ENCODE measurements at regions not wholly inside any gene's neighbourhood (a gene's known extent, or its start where the extent isn't known, plus 50 kb on each side); places are given as distances from the start of the nearest gene placed in this dataset.

DNA sequence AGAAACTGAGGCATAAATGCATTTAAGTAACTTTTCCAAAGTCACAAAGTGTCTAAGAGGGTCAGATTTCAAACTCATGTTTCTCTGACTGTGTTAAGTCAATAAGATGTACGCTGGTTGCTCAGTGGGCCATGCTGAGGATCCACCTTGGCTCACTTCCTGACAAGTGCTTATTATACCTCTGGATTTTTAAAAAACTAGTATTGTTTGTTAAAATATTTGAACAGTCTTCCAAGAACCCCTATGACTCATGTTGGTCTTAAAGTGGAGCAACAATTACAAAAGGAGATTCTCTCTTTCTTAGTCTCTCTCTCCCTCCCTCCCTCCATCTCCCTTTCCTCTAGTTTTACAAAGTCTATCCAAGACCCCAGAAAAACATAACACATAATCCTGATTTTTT lies 1050.2 kb downstream of the AGBL1 start:
- intact Hi-C loops (cut with DNase I), result no loop called here
- DNase-seq, result no peak

DNA sequence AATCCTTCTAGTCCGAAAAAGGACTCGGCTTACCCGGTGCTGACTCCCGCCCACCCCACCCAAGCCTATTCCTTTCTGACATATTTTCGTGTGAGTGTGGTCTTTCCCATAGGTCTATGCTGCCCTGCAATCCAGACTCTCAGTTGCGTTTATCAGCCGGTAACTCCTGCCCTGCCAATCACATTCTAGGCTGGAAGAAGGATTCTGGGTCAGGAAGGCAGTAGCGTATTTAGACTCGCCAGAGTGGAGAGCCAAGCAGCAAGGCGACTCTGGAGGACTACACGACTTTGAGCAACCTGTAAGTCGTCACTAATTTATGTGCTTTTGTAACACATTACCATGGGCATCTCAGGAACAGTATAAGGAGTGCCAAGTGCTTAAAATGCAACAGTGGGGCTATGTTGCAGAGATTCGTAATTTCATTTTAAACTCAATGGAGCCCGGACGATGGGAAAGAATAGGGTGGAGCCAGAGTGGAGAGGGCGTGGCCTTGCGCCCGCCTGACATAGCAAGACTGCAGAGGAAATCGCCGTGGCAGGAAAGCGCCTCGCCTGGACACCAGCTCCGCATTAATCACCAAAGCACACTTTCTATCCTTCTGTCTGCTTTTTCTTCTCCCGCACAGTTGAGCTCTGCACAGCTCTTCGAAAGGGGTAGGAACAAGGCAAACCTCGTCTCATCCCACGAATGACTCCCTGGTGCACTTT lies 1044.2 kb downstream of the AGBL1 start:
- peak in 2 of 10 donors; percentile 67 to 71 for DNase-seq
- intact Hi-C loops (cut with DNase I), result no loop called here

DNA sequence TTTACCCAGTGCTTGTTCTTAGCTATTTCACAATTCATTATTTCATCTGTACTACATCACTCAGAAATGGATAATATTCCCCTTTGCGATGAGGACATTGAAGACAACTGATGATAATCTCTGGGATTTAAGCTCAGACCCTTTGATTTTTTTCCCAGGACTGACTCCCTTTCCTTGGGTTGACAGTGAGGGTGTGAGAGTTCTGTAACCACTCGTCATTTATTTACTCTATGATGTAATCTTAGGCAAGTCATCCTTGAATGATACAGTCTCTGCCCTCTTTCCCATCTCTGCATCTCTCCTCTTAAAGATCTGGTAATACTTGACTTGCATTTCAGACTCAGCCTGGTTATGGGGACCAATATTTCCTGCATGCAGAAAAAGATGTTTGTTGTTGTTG lies 1041.7 kb downstream of the AGBL1 start:
- intact Hi-C loops (cut with DNase I), result no loop called here
- DNase-seq, result no peak

DNA sequence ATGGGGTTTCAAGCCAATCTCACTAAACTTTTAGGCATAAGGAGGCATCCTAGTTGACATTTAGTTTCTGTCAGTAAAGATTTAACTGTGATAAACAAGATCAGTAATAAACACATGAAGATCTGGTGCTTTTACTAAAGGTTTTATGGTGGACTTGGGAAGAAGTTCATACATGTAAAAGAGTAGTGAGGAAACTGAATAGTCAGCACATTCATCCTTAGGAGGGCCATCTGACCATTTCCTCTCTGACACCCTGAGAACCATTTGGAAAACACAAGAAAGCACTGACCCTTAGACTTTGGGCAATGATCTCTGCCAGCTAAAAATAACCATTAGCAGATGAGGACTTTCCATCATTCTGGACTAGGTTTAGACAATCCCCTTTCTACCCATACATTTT lies 1040.9 kb downstream of the AGBL1 start:
- intact Hi-C loops (cut with DNase I), result no loop called here

DNA sequence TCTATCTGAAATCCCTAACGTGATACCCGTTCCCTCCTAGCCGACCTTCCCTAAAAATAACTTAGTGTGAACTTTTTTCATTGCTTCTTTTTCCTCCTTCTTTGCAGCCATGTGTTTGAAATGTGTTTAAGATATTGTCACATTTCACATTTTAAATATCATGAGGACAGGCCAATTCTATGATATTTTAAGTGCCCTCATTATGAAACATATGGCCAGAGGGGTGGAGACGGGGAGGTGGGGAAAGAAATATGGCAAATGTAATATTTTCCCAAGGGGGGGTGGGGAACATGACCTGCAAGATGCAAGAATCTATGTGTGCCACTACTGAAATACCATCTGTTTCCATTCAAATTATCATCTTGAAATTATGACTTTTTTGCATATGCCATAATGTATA lies 1039.2 kb downstream of the AGBL1 start:
- DNase-seq, result no peak
- intact Hi-C loops (cut with DNase I), result no loop called here

More for the DNA sequence above, 1040.9 kb downstream of the AGBL1 start:
- no peak for DNase-seq

DNA sequence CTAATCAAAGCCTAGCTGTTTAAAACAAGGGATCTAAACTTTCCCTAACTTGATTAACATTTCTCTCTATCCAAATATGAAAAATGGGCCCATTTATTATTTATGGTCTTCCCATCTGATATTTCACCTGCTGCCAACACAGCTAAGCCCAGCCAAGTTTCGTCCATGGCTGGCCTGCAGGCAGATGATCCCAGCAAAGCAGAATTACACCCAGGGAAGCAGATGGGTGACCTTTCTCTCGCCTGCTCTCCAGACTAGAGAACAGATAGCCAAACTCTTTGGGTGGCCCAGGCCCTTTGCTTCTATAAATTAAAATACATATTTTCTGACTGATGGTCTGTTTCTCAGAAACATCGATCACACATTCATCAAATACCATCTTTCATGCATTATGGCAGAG lies 1038.8 kb downstream of the AGBL1 start:
- intact Hi-C loops (cut with DNase I), result no loop called here

DNA sequence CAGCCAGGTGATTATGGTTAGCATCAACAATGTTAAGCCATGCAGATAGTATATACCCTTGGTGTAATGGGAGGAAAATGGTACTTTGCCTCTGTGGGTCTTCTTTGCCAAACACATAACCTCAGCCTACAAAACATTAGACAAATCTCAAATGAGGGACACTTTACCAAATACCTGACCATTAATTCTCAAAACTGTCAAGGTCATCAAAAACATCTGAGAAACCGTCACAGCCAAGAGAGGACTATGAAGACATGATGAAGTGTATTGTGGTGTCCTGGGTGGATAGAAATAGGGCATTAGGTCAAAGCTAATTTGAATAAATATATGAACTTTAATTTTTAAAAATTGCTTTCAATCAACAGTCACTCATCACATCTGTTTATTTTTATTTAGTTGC lies 1036.1 kb downstream of the AGBL1 start:
- no peak for DNase-seq
- intact Hi-C loops (cut with DNase I), result no loop called here

More for the DNA sequence above, 1038.8 kb downstream of the AGBL1 start:
- peak in 1 of 10 donors; percentile 72 for DNase-seq

DNA sequence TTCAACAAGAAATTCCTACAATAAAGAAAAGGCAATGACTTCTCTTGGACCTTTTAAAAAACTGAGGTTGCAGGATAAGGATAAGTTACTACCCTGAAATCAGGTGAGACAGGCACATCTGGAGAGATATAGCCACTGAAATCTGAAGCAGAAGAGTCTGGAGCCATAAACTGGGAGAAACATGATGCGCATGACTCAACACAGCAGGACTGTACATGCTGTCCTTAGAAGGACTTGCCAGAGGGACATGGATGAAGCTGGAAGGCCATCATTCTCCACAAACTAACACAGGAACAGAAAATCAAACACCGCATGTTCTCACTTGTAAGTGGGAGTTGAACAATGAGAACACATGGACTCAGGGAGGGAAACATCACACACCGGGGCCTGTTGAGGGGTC lies 1020.2 kb downstream of the AGBL1 start:
- no peak for DNase-seq
- intact Hi-C loops (cut with DNase I), result no loop called here

DNA sequence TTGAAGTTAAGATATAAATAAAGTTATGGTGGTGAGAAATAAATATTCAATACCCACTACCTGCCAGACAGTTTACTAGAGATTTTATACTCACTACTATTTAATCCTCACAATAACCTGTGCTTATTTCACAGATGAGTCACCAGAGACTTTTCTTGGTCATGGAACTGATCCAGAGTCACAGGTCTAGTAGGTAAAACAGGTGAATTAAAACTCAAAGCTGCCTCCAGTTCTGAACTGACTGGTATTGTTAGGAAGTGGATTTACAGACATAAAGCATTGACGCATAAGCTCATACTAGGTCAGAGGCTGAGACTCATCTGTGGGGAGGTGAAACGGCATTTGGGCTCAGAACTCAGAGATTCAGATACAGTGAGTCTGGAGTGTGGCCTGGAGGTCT lies 1009.9 kb downstream of the AGBL1 start:
- no peak for DNase-seq
- intact Hi-C loops (cut with DNase I), result no loop called here

DNA sequence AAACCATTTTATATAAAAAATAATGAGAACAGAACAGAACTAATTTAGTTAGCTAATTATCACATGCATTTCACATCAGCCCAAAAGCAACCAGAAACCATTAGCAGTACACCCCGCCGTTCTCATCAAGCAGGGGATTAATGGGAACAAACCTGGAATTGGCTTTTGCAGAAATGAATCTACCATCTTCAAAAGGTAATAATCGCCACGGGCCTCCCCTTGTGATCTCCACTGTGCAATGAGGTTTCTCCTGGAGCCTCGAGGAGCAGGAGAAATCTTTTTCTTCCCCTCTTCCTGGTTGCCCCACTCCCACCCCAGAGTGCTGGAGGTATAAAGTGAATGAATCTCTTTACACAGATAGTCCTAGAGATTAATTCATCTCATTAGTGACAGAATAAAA lies 1003.5 kb downstream of the AGBL1 start:
- DNase-seq, result no peak
- intact Hi-C loops (cut with DNase I), result no loop called here

DNA sequence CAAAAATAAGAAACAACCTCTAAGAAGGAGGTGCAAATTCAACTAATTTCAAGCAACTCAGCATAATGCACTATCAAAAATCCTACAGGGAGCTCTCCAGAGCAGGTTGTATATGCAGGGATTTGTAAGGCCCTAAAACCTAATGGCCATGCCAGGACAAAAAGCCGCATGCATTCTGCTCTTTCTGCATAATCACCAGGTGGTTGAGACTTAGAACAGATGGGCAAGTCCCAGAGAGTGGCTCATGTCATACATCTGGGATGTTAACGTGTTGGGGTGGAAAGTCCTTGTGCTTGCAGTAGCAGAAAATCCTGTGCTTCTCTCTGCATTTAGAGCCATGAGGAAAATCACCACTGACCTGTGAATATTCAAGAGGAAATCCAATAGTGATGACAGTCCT lies 1002.9 kb downstream of the AGBL1 start:
- no peak for DNase-seq
- intact Hi-C loops (cut with DNase I), result no loop called here

DNA sequence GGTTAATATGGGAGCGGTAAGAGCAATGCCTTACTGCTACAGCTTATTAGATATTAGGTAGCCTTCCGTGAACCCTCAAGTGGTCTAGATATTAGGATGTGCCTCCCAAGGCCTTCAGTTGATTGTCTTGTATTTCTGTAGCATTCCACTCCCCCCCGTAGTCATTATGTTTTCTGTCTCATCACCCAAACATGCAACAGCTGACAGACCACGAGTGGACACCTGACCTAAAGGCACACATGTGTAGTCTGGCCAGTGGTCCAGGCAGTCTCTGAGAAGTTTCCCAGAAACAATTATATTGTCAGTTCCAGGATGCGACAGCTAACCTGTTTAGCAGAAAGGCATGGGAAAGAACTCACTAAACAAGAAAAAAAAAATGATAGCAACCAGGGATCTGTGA lies 1000.9 kb downstream of the AGBL1 start:
- intact Hi-C loops (cut with DNase I), result no loop called here
- DNase-seq, result no peak
